GM12878 (cell line): ENCODE measurements at regions not wholly inside any gene's neighbourhood (a gene's known extent, or its start where the extent isn't known, plus 50 kb on each side); places are given as distances from the start of the nearest gene placed in this dataset.

ENCODE experiments used
- ATAC-seq: fragments of 200-7000 bp; cut with Tn5 transposase; 3 replicates; pipeline ENCODE4 v1.9.1; 2020; ENCODE audit warnings: mild to moderate bottlenecking, moderate library complexity
- BruUV-seq: library from RNA; stranded (reverse); fragments of 400-500 nt; replicated peaks from 2 replicates; lab custom pipeline; 2021; lab: Mats Ljungman, UMichigan
- CTCF ChIA-PET: fragments of 300-600 bp; sonication (Branson Sonifier 250); formaldehyde crosslinking; extraction: SDS; loops from one replicate; lab custom pipeline; 2021; ENCODE audit warnings: inconsistent platforms; lab: Yijun Ruan, JAX
- POLR2A ChIA-PET: fragments of 350-600 bp; formaldehyde crosslinking; extraction: SDS; loops from one replicate; lab custom pipeline; 2021; ENCODE audit warnings: inconsistent platforms; lab: Charles Lee
- RAD21 ChIA-PET: fragments of 300-600 bp; sonication (Branson Sonifier 250); formaldehyde crosslinking; loops from one replicate; lab custom pipeline; 2023; ENCODE audit warnings: antibody characterized with exemption; ENCODE audit not compliant: unreplicated experiment; lab: Charles Lee
- SMC1A ChIA-PET: fragments of 300-600 bp; sonication (Branson Sonifier 250); formaldehyde crosslinking; loops from one replicate; lab custom pipeline; 2023; ENCODE audit not compliant: unreplicated experiment, uncharacterized antibody; lab: Charles Lee
- DNase-seq: peaks from one replicate; pipeline ENCODE4 v3.0.0-alpha.2; 2011; ENCODE audit warnings: low read depth, low spot score
- FAIRE-seq: peaks from 3 replicates; lab custom pipeline; 2011; peaks lifted over from hg19 to GRCh38; lab: Jason Lieb, UNC
- H2AFZ ChIP-seq: 2 replicates; pipeline ENCODE4 v1.6.0; 2011; ENCODE audit warnings: low read depth, low read length, control low read depth; ENCODE audit not compliant: control insufficient read depth
- H3K27ac ChIP-seq: 2 replicates; pipeline ENCODE4 v1.5.1; 2011; ENCODE audit warnings: control low read depth; ENCODE audit not compliant: control insufficient read depth, insufficient read depth
- H3K27me3 ChIP-seq, 2 experiments: replicated peaks in 1 of 2; 2 replicates each; pipeline versions ENCODE4 v1.6.0 to v1.6.1; 2011; ENCODE audit warnings: low read length in 1 of 2; ENCODE audit not compliant: control insufficient read depth in 2 of 2, insufficient read depth in 2 of 2
- H3K36me3 ChIP-seq, 2 experiments: 2 replicates each; pipeline ENCODE4 v1.5.1; 2011; ENCODE audit warnings: low read length in 1 of 2; ENCODE audit not compliant: control insufficient read depth in 2 of 2, insufficient read depth in 2 of 2
- H3K4me1 ChIP-seq: 2 replicates; pipeline ENCODE4 v1.6.1; 2011; ENCODE audit warnings: mild to moderate bottlenecking, low read length, moderate library complexity, mixed read lengths; ENCODE audit not compliant: control insufficient read depth, insufficient read depth
- H3K4me2 ChIP-seq: 2 replicates; pipeline ENCODE4 v1.6.0; 2011; ENCODE audit warnings: control low read depth; ENCODE audit not compliant: control insufficient read depth, insufficient read depth
- H3K4me3 ChIP-seq: fragments of 200-600 bp; sonication (generic); 2 replicates; pipeline ENCODE4 v1.5.1; 2016
- H3K79me2 ChIP-seq: 2 replicates; pipeline ENCODE4 v1.6.0; 2011; ENCODE audit warnings: low read length; ENCODE audit not compliant: control insufficient read depth, insufficient read depth
- H3K9ac ChIP-seq: 2 replicates; pipeline ENCODE4 v1.8.0; 2011; ENCODE audit warnings: low read length, control low read depth, mixed read lengths; ENCODE audit not compliant: control insufficient read depth, insufficient read depth
- H3K9me3 ChIP-seq: replicated peaks from 3 replicates; pipeline ENCODE4 v1.5.1; 2011; ENCODE audit warnings: mild to moderate bottlenecking, low read length; ENCODE audit not compliant: control insufficient read depth, insufficient read depth
- H4K20me1 ChIP-seq: 2 replicates; pipeline ENCODE4 v1.6.0; 2011; ENCODE audit not compliant: control insufficient read depth, insufficient read depth
- BCL11A ChIP-seq: IDR thresholded peaks from 2 replicates; pipeline ENCODE4 v1.6.1; 2011; ENCODE audit warnings: low read depth, low read length
- BHLHE40 ChIP-seq, 2 experiments: fragments of 450-650 bp in 1 of 2; IDR thresholded peaks; 2 replicates each; pipeline ENCODE4 v1.6.1; 2011 to 2017; ENCODE audit warnings: low read depth in 2 of 2, borderline replicate concordance in 1 of 2, improper control_type of control experiment in 1 of 2, low read length in 1 of 2, mild to moderate bottlenecking in 1 of 2
- DPF2 ChIP-seq: fragments of 450-650 bp; IDR thresholded peaks from 2 replicates; pipeline ENCODE4 v1.6.1; 2017; ENCODE audit warnings: mild to moderate bottlenecking
- EP300 ChIP-seq, 2 experiments: fragments of 150-350 bp in 1 of 2; IDR thresholded peaks; 2 replicates each; pipeline ENCODE4 v1.6.1; 2011 to 2012; ENCODE audit warnings: low read depth in 2 of 2, low read length in 2 of 2, borderline replicate concordance in 1 of 2, improper control_type of control experiment in 1 of 2, inconsistent platforms in 1 of 2; ENCODE audit not compliant: control insufficient read depth in 1 of 2
- GABPA ChIP-seq: IDR thresholded peaks from 2 replicates; pipeline ENCODE4 v1.6.1; 2014; ENCODE audit warnings: antibody characterized with exemption, low read depth, mild to moderate bottlenecking, inconsistent platforms
- HDAC2 ChIP-seq: fragments of 200-600 bp; sonication (generic); IDR thresholded peaks from 2 replicates; pipeline ENCODE4 v1.6.1; 2017
- KDM1A ChIP-seq: fragments of 200-600 bp; sonication (generic); IDR thresholded peaks from 2 replicates; pipeline ENCODE4 v1.6.1; 2016; ENCODE audit warnings: borderline replicate concordance
- KLF5 ChIP-seq: fragments of 450-650 bp; IDR thresholded peaks from 2 replicates; pipeline ENCODE4 v1.6.1; 2014; ENCODE audit warnings: mild to moderate bottlenecking; ENCODE audit not compliant: partially characterized antibody
- MXI1 ChIP-seq: fragments of 150-350 bp; IDR thresholded peaks from 2 replicates; pipeline ENCODE4 v1.6.1; 2011; ENCODE audit warnings: low read depth, mild to moderate bottlenecking, inconsistent platforms, low read length, improper control_type of control experiment
- SMAD1 ChIP-seq: fragments of 450-650 bp; IDR thresholded peaks from 2 replicates; pipeline ENCODE4 v1.6.1; 2018; ENCODE audit warnings: mild to moderate bottlenecking, low read depth; ENCODE audit not compliant: partially characterized antibody
- SPI1 ChIP-seq: IDR thresholded peaks from 2 replicates; pipeline ENCODE4 v1.6.1; 2011; ENCODE audit warnings: low read depth, mild to moderate bottlenecking, low read length, moderate library complexity, borderline replicate concordance; ENCODE audit not compliant: insufficient read depth
- SREBF1 ChIP-seq: IDR thresholded peaks from 2 replicates; pipeline ENCODE4 v1.6.1; 2012; ENCODE audit warnings: mild to moderate bottlenecking, low read length
- SRF ChIP-seq, 2 experiments: IDR thresholded peaks; 2 replicates each; pipeline ENCODE4 v1.6.1; 2011; ENCODE audit warnings: low read depth in 2 of 2, low read length in 2 of 2, mild to moderate bottlenecking in 1 of 2, moderate library complexity in 1 of 2
- STAT1 ChIP-seq: fragments of 450-650 bp; conservative IDR thresholded peaks from 2 replicates; pipeline ENCODE4 v1.6.1; 2014; ENCODE audit warnings: antibody characterized with exemption, mild to moderate bottlenecking
- SUZ12 ChIP-seq: fragments of 200-600 bp; sonication (generic); IDR thresholded peaks from one replicate; pipeline ENCODE4 v1.6.1; 2018; ENCODE audit warnings: antibody characterized with exemption, mild to moderate bottlenecking; ENCODE audit not compliant: unreplicated experiment
- WRNIP1 ChIP-seq: IDR thresholded peaks from 2 replicates; pipeline ENCODE4 v1.6.1; 2011; ENCODE audit warnings: low read depth, low read length, improper control_type of control experiment, borderline replicate concordance
- YBX1 ChIP-seq: fragments of 450-650 bp; IDR thresholded peaks from 2 replicates; pipeline ENCODE4 v1.6.1; 2016; ENCODE audit warnings: antibody characterized with exemption
- ZNF384 ChIP-seq: IDR thresholded peaks from 2 replicates; pipeline ENCODE4 v1.6.1; 2012; ENCODE audit warnings: low read depth, mild to moderate bottlenecking, low read length, improper control_type of control experiment, borderline replicate concordance
- WGBS: methylation state at CpG from one replicate; pipeline ENCODE4 v1.1.6; 2016; ENCODE audit warnings: low lambda C conversion rate; ENCODE audit not compliant: insufficient replicate concordance, insufficient coverage; ENCODE audit errors: missing lambda C conversion rate; 5-methylcytosine and 5-hydroxymethylcytosine counted together
- in situ Hi-C: fragments of 300-500 bp; cut with MboI; formaldehyde crosslinking; loops from 9 replicates; pipeline ENCODE4 v1.14.3; 2018; ENCODE audit warnings: mixed read lengths
- intact Hi-C: fragments of 100-400 bp; cut with micrococcal nuclease; formaldehyde crosslinking; loops from one replicate; pipeline ENCODE4 v1.14.2; 2022; ENCODE audit not compliant: unreplicated experiment
- TF ChIP-seq, protein P1 (sequence below): IDR thresholded peaks from 2 replicates; pipeline ENCODE4 v1.6.1; 2011; ENCODE audit warnings: mild to moderate bottlenecking, low read depth, low read length, moderate library complexity; ENCODE audit not compliant: insufficient replicate concordance
- TF ChIP-seq, protein P2 (sequence below): fragments of 450-650 bp; IDR thresholded peaks from 2 replicates; pipeline ENCODE4 v1.6.1; 2018; ENCODE audit warnings: mild to moderate bottlenecking, low read depth, moderate library complexity; ENCODE audit not compliant: partially characterized antibody
- TF ChIP-seq, protein P3 (sequence below): IDR thresholded peaks from 2 replicates; pipeline ENCODE4 v1.6.1; 2011; ENCODE audit warnings: low read depth, low read length, improper control_type of control experiment, borderline replicate concordance

DNA sequence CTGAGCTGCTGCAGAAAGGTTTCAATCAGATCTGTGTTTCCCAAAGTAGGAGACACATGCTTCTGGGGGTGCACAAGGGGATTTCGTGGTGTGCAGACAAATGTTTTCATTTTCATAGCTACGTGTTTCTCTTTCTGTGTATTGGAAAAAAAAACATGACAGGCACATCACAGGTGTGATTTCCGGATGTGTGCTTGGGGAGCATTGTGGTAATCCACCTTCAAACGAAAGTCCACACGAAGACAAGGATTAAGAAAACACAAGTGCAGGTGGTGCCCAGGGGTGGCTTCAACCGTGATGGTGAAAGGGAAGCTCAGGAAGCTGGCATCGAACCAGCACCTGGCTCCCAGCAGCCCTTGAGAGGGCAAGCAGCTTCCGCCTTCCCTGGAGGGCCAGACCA, 164.6 kb upstream of the LINGO1 start:
- Histone ChIP-seq H3K4me2 (0 out of 2 replicates have a peak overlapping the region, but pooled peaks have one; percentile 42), H2AFZ (peak overlapping the region; percentile 72), H3K27me3 (no peaks in the 10 kb centered on the region), H3K36me3 (no peaks in the 10 kb centered on the region), H4K20me1 (no peaks in the 10 kb centered on the region), H3K9me3 (no peaks in the 10 kb centered on the region), H3K27ac (no peak overlapping the region), H3K4me1 (peaks cover 5% of the 10 kb centered on the region; the same call in 1 of the 2 replicates), H3K79me2 (no peaks in the 10 kb centered on the region), H3K4me3 (no peak overlapping the region), H3K9ac (no peak overlapping the region)
- ChIA-PET CTCF (interaction anchor here (0.6 to 1.8 kb wide), 5 partner anchors 12 to 263 kb away, joined by 3 to 9 read pairs (median 3); no protein-coding TSS in a partner anchor), POLR2A (no interaction called here), SMC1A (interaction anchor here (1.2 kb wide), 2 partner anchors 8 to 13 kb away, joined by 3 read pairs; no protein-coding TSS in a partner anchor), RAD21 (interaction anchor here (1.6 kb wide), 1 partner anchor 13 kb away, joined by 5 read pairs; no protein-coding TSS in a partner anchor)
- no TSS peak for BruUV-seq
- intact Hi-C loops (no loop called here), in situ Hi-C loops (no loop called here)
- WGBS, result 9% methylated on average over 8 of the region's 8 CpGs
- ATAC-seq (peak; percentile 60), DNase-seq (peak; percentile 28), FAIRE-seq (peak; percentile 77)
- TF ChIP-seq ZNF384 (peak; percentile 52; the same call in 1 of the 2 replicates), GABPA (0 out of 2 replicates have a peak, but pooled peaks have one; percentile 50), KDM1A (no peak), SPI1 (no peak), HDAC2 (no peak), SREBF1 (no peak), SRF (IDR thresholded peaks at IDR 0.05; ENCODE audit: low read depth in 2 of 2, low read length in 2 of 2) (no peak; a peak in 1 of 4 replicates), STAT1 (no peak), BHLHE40 (IDR thresholded peaks at IDR 0.05; ENCODE audit: borderline replicate concordance in 1 of 2, low read depth in 2 of 2, low read length in 1 of 2) (peak in 1 of 2 experiments; percentile 16; a peak in 1 of 4 replicates), YBX1 (no peak), BCL11A (no peak), EP300 (IDR thresholded peaks at IDR 0.05; ENCODE audit: borderline replicate concordance in 1 of 2, control insufficient read depth in 1 of 2, low read depth in 2 of 2, low read length in 2 of 2) (peak in 1 of 2 experiments; percentile 33; a peak in 1 of 4 replicates), WRNIP1 (no peak), DPF2 (0 out of 2 replicates have a peak, but pooled peaks have one; percentile 22), SMAD1 (no peak), MXI1 (no peak), SUZ12 (no peak), KLF5 (no peak)
- TF ChIP-seq, protein P1, sequence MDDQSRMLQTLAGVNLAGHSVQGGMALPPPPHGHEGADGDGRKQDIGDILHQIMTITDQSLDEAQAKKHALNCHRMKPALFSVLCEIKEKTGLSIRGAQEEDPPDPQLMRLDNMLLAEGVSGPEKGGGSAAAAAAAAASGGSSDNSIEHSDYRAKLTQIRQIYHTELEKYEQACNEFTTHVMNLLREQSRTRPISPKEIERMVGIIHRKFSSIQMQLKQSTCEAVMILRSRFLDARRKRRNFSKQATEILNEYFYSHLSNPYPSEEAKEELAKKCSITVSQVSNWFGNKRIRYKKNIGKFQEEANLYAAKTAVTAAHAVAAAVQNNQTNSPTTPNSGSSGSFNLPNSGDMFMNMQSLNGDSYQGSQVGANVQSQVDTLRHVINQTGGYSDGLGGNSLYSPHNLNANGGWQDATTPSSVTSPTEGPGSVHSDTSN, result no peak
- TF ChIP-seq, protein P2, sequence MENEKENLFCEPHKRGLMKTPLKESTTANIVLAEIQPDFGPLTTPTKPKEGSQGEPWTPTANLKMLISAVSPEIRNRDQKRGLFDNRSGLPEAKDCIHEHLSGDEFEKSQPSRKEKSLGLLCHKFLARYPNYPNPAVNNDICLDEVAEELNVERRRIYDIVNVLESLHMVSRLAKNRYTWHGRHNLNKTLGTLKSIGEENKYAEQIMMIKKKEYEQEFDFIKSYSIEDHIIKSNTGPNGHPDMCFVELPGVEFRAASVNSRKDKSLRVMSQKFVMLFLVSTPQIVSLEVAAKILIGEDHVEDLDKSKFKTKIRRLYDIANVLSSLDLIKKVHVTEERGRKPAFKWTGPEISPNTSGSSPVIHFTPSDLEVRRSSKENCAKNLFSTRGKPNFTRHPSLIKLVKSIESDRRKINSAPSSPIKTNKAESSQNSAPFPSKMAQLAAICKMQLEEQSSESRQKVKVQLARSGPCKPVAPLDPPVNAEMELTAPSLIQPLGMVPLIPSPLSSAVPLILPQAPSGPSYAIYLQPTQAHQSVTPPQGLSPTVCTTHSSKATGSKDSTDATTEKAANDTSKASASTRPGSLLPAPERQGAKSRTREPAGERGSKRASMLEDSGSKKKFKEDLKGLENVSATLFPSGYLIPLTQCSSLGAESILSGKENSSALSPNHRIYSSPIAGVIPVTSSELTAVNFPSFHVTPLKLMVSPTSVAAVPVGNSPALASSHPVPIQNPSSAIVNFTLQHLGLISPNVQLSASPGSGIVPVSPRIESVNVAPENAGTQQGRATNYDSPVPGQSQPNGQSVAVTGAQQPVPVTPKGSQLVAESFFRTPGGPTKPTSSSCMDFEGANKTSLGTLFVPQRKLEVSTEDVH, result no peak
- TF ChIP-seq, protein P3, sequence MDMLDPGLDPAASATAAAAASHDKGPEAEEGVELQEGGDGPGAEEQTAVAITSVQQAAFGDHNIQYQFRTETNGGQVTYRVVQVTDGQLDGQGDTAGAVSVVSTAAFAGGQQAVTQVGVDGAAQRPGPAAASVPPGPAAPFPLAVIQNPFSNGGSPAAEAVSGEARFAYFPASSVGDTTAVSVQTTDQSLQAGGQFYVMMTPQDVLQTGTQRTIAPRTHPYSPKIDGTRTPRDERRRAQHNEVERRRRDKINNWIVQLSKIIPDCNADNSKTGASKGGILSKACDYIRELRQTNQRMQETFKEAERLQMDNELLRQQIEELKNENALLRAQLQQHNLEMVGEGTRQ, result no peak
